ENCODE measurements at regions not wholly inside any gene's neighbourhood (a gene's known extent, or its start where the extent isn't known, plus 50 kb on each side); places are given as distances from the start of the nearest gene placed in this dataset.
"Not testable (repeated sequence)": the region's sequence is repeated elsewhere in the genome, so short reads cannot be mapped to it uniquely, and the experiment has no call there.

- ATAC-seq; intact Hi-C loops (cut with micrococcal nuclease); DNase-seq: not testable (repeated sequence)
Measured at GRCh38 chr4:49285905-49286304, 299.8 kb downstream of the CWH43 start.

GRCh38 chr4:49286926-49287745, 301.1 kb downstream of the CWH43 start:
- intact Hi-C loops (cut with micrococcal nuclease); DNase-seq; ATAC-seq: not testable (repeated sequence)

- peak; percentile 40 for DNase-seq
- ATAC-seq; intact Hi-C loops (cut with micrococcal nuclease): not testable (repeated sequence)
Measured at GRCh38 chr4:49287893-49288292, 301.8 kb downstream of the CWH43 start.

GRCh38 chr4:49288796-49289195, 302.7 kb downstream of the CWH43 start:
- DNase-seq, result peak; percentile 30
- intact Hi-C loops (cut with micrococcal nuclease), result not testable (repeated sequence)

GRCh38 chr4:49314815-49315214, 328.7 kb downstream of the CWH43 start:
- DNase-seq; intact Hi-C loops (cut with micrococcal nuclease); ATAC-seq: not testable (repeated sequence)

More at GRCh38 chr4:49288796-49289195, 302.7 kb downstream of the CWH43 start:
- not testable (repeated sequence) for ATAC-seq

- DNase-seq; ATAC-seq; intact Hi-C loops (cut with micrococcal nuclease): not testable (repeated sequence)
Measured at GRCh38 chr4:49320725-49321410, 334.8 kb downstream of the CWH43 start.

- intact Hi-C loops (cut with micrococcal nuclease); ATAC-seq; DNase-seq: not testable (repeated sequence)
Measured at GRCh38 chr4:49321511-49322300, 335.6 kb downstream of the CWH43 start.

GRCh38 chr4:49322610-49323572, 336.8 kb downstream of the CWH43 start:
- DNase-seq; ATAC-seq; intact Hi-C loops (cut with micrococcal nuclease): not testable (repeated sequence)

GRCh38 chr4:49323573-49323940, 337.5 kb downstream of the CWH43 start:
- ATAC-seq; DNase-seq; intact Hi-C loops (cut with micrococcal nuclease): not testable (repeated sequence)
